HG03103 (cell line): ENCODE measurements at regions not wholly inside any gene's neighbourhood (a gene's known extent, or its start where the extent isn't known, plus 50 kb on each side); places are given as distances from the start of the nearest gene placed in this dataset.
"Not testable (repeated sequence)": the region's sequence is repeated elsewhere in the genome, so short reads cannot be mapped to it uniquely, and the experiment has no call there.

Experiments
- ATAC-seq: cut with Tn5 transposase; IDR thresholded peaks from one replicate; pipeline ENCODE4 v1.9.1; 2021; ENCODE audit warnings: low read depth; ENCODE audit not compliant: unreplicated experiment

GRCh38 chr12:97005174-97005573 lies 98.1 kb downstream of the NEDD1 start:
- ATAC-seq: no peak

DNA sequence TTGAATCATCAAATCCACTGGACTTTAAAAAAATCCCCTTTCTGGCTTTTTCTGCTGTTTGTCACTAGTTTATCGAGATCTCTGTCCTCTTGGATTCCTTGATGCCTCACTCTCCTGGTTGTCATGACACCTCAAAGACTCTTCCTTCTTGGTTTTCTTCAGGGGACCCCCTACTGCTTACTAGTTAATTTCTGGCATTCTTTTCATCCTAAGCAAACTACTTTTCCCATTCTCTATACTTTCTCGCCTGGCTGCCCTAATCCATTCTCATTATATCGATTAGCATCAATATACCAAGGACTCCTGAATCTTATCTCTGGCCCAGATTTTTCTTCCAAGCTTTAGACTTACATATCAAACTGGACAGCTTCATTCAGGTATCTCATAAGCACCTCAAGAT lies 98.6 kb downstream of the NEDD1 start:
- ATAC-seq: no peak

GRCh38 chr12:97006585-97006984 lies 99.5 kb downstream of the NEDD1 start:
- no peak for ATAC-seq

DNA sequence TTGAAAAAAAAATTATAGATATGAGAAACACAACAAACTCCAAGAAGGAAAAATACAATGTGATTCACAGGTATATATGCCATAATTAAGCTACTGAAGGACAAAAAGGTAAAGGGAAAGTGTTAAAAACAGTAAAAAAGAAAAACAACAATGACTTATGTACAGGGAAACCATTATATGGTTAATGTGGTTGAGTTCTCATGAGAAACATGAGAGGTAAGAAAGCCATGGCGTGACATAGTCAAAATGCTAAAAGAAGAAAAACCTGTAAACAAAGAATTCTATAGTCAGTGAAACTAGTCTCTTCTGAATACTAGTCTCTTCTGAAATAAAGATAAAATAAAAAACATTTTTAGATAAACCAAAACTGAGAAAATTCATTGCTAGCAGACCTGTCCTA lies 109.1 kb downstream of the NEDD1 start:
- ATAC-seq: no peak

DNA sequence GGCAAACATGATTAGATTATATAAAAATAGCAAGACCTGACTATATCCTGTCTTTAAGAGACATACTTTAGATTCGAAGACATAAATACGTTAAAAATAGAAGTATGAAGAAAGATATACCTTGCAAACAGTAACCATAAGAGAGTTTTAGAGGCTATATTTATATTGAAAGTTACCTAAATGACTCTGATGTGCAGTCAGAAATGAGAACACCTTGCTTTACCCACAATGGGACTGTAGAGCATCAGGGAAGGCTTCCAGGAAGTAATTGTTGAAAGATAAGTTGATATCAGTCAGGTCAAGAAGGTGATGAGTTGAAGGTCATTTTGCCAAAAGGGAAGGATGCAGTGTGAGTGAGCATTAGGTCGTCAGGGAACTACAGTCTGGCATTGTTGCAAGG lies 110.2 kb downstream of the NEDD1 start:
- no peak for ATAC-seq

- no peak for ATAC-seq
Measured at GRCh38 chr12:97022536-97023230, 115.6 kb downstream of the NEDD1 start.

GRCh38 chr12:97024393-97024792 lies 117.3 kb downstream of the NEDD1 start:
- ATAC-seq: no peak

- no peak for ATAC-seq
Measured at GRCh38 chr12:97026901-97027300, 119.8 kb downstream of the NEDD1 start.

- ATAC-seq: no peak
Measured at GRCh38 chr12:97027482-97027881, 120.4 kb downstream of the NEDD1 start.

DNA sequence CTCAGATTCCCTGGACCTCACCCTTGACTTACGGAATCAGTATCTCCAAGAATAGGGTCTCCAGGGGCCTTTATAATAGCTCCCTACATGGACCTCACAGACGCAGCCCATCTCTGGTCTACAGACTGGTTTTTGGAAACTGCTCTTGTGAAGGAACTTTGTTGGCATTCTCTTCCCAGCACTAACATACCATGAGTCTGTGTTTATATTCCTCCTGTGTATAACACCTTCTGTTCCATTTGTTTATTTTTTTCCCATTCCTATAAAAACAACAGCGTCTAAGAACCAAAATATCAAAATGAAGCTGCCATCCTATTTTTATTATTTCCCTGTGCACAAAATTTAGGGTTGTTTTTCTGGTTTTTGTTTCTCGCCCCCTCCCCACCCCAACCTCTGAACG lies 131.1 kb downstream of the NEDD1 start:
- no peak for ATAC-seq

- no peak for ATAC-seq
Measured at GRCh38 chr12:97038834-97039233, 131.8 kb downstream of the NEDD1 start.

DNA sequence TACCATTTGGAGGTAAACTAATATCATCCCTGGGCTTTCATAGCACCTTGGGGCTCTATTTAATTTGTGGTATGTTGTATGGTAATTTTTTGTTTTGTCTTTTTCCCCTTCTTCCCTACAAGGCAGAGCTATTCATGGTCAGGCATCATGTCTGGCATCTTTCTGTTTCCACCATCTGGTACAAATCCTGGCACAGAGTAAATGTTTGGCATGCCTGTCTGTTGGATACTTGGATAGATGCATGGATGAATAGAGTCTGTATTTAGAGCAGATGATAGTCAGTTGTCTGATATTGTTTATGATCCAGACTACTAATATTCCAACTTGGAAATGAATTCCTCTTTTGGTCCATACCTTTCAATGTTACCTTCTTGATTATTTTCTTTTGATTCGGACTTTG lies 139.8 kb downstream of the NEDD1 start:
- ATAC-seq: no peak

GRCh38 chr12:97047361-97047760 lies 140.3 kb downstream of the NEDD1 start:
- no peak for ATAC-seq

GRCh38 chr12:97048421-97049035 lies 141.5 kb downstream of the NEDD1 start:
- no peak for ATAC-seq

- no peak for ATAC-seq
Measured at GRCh38 chr12:97050509-97050908, 143.5 kb downstream of the NEDD1 start.

- ATAC-seq: no peak
Measured at GRCh38 chr12:97051341-97051740, 144.3 kb downstream of the NEDD1 start.

DNA sequence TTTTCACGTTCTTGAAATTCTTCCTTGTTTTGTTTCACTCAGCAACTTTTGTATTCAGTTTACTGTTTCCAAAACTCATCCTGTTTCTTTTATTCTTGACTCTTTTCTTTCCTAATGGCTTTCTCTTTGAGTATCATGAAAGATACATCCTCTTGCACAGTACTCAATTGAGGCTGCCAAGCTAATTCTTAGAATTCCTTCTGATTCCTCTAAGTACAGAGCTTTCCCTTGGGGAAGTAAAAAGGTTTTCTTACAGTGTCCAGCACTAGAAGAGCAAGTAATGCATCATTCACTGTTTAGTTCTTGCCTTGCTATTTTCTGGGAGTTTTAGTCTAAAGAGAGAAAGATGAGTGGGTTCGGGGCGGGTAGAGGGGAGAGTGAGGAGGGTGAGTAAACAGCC lies 154.1 kb downstream of the NEDD1 start:
- ATAC-seq: no peak

GRCh38 chr12:97063292-97063935 lies 156.4 kb downstream of the NEDD1 start:
- ATAC-seq: no peak

DNA sequence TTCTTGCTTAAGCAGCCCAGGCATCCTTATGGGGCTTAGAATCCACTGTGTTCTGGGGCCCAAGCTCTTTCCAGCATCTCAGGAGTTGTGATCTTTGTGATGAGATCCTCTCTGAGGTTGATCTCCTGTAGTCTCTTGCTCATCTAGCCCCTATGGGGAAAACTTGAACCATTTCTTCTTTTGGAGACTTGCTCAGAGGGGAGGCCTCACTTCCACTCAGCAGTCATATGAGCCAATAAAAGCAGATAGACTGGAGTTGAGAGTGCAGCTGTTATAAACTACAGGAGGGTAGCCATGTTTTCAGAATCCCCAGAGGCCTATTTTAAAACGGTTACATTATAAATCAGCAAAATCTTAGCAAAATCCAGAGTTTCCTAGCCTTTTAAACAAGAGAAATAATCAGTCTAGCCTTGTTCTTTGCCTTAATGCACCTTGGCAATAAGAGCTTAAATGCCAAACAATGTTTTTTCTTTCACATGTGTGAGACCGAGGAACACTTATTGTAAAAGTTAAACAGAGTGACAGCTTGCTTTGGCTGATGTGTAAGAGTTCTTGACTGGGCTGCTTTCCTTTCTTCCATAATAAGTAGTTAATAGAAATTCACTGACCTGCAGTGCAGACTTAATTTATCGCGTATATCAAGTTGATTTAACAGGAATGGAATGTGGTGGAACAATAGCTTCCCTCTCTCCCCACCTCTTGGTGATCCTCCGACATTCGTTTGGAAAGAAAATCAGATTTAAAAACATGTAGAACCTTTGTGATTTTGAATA lies 168.3 kb downstream of the NEDD1 start:
- ATAC-seq: no peak

DNA sequence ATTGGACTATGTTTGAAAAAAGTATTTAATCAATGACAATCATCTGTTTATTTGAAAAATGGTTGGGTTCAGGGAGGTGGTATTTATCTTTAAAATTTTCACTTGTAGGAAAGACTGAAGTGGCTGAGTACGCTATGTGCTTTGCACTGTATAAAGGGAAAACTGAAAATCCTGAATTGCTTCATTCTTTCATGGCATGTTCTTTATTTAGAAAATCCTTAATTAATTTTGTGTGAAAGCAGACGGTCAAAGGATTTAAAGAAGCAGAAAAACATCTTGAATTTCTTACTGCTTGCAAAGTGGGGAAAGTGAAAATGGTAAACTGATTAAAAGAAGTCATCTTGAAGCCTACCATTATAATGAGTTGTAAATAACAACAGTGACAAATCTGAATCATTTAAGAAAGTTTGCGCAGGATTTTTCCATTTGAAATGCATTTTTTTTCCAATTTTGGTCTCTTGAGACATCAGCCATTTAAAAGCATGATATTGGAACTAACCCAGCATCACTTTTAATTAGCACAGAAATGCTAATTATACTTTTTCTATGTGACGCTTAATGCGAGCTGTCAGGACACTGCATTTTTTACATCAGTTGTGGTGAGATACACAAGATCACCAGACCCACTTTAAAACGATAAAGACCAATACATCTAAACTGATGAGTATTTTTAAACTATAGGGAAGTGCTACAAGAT lies 169.0 kb downstream of the NEDD1 start:
- ATAC-seq: no peak

- not testable (repeated sequence) for ATAC-seq
Measured at GRCh38 chr12:97076912-97077311, 169.9 kb downstream of the NEDD1 start.
